HUES6 (cell line): ENCODE measurements at regions not wholly inside any gene's neighbourhood (a gene's known extent, or its start where the extent isn't known, plus 50 kb on each side); places are given as distances from the start of the nearest gene placed in this dataset.

Experiments used
- H3K27ac ChIP-seq: 2 replicates; pipeline ENCODE4 v1.7.0; 2013; ENCODE audit warnings: low read depth, mild to moderate bottlenecking, low read length, inconsistent platforms
- H3K27me3 ChIP-seq: 2 replicates; pipeline ENCODE4 v1.6.1; 2013; ENCODE audit warnings: low read length; ENCODE audit not compliant: control insufficient read depth, insufficient read depth
- H3K36me3 ChIP-seq: 2 replicates; pipeline ENCODE4 v1.6.1; 2013; ENCODE audit warnings: low read length; ENCODE audit not compliant: control insufficient read depth, insufficient read depth
- H3K4me1 ChIP-seq: 2 replicates; pipeline ENCODE4 v1.6.1; 2013; ENCODE audit warnings: low read length; ENCODE audit not compliant: control insufficient read depth, insufficient read depth
- H3K4me3 ChIP-seq: 2 replicates; pipeline ENCODE4 v1.5.1; 2013; ENCODE audit warnings: low read depth, low read length
- H3K9ac ChIP-seq: one replicate; pipeline ENCODE4 v1.6.1; 2013; ENCODE audit warnings: mild to moderate bottlenecking, low read length
- H3K9me3 ChIP-seq: 2 replicates; pipeline ENCODE4 v1.6.1; 2013; ENCODE audit warnings: low read depth, low read length; ENCODE audit not compliant: control insufficient read depth, insufficient read depth

DNA sequence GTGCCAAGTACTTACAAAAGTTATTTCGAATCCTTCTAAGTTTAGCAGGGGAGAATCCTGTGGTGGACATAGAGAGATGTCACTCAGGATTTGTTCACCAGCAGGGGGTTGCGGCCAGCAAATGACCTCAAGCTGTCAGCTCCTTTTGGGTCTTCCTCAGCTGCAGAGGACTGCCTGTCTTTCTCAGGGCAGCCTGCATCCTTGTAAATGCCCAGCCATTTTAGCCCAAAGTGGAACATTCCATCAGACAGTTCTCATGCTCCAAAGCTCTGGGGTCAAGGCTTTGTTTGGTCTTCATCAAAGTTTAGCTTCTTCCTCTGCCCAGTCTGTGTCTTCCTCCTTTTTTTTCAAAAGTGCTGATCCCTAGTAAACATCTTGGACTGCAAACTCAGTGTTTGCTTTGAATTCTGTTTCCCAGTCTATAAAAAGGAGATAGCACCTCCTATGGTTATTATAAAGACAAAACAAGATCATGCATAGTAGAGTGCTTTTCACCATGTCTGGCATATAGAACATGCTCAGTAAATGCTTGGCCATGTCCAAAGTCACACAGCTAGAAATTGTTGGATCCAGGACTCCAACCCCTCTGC lies 156.4 kb upstream of the GATB start:
- H3K27me3 ChIP-seq = no peaks in the 10 kb centered on the region
- H3K27ac ChIP-seq = no peak overlapping the region
- no peak overlapping the region for H3K4me3 ChIP-seq
- H3K36me3 ChIP-seq = no peaks in the 10 kb centered on the region
- no peak overlapping the region for H3K9ac ChIP-seq
- peaks cover 4% of the 10 kb centered on the region for H3K4me1 ChIP-seq
- H3K9me3 ChIP-seq = no peaks in the 10 kb centered on the region

DNA sequence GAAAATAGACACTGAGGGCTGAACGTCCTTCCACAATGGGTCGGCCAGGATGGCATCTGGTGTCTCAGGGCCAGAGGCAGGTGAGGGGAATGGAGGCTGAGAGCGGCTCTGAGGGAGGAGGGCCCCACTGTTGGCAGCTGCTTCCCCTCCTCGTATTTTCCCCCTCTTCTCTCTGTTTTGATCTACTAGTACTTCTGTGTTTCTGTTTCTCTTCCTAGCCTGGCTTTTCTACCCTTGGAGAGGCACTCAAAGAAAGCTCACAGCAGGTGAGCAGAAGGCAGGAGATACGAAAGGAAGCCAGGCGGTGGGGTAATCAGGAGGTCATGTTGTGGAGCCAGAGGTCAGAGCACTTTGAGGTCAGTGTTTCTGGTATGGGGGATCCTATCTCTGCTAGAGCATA lies 151.8 kb upstream of the GATB start:
- no peaks in the 10 kb centered on the region for H3K36me3 ChIP-seq
- H3K4me3 ChIP-seq = no peak overlapping the region
- no peaks in the 10 kb centered on the region for H3K9me3 ChIP-seq
- H3K9ac ChIP-seq = no peak overlapping the region
- no peak overlapping the region for H3K27ac ChIP-seq
- peaks cover 12% of the 10 kb centered on the region for H3K4me1 ChIP-seq
- H3K27me3 ChIP-seq = no peaks in the 10 kb centered on the region

DNA sequence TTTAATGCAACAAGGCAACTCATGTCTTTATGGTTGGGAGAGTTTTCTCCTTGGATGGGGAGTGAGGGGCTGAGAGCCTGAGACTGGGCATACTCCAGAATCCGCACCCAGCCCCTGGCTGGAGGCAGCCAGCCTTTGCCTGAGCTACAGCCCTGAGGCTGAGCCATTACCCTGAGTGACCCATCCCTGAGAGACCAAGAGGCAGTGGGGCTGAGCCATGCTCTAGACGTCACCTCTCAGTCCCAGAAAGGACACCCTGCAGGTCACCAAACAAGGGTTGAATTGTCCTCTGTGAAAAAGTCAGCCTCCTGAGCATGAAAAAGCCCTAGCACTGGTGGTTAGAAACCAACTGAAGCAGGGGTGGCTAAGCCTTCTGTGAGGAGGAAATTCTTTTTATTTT lies 151.2 kb upstream of the GATB start:
- Histone ChIP-seq H3K27ac (no peak overlapping the region), H3K27me3 (no peaks in the 10 kb centered on the region), H3K4me1 (peaks cover 12% of the 10 kb centered on the region)

DNA sequence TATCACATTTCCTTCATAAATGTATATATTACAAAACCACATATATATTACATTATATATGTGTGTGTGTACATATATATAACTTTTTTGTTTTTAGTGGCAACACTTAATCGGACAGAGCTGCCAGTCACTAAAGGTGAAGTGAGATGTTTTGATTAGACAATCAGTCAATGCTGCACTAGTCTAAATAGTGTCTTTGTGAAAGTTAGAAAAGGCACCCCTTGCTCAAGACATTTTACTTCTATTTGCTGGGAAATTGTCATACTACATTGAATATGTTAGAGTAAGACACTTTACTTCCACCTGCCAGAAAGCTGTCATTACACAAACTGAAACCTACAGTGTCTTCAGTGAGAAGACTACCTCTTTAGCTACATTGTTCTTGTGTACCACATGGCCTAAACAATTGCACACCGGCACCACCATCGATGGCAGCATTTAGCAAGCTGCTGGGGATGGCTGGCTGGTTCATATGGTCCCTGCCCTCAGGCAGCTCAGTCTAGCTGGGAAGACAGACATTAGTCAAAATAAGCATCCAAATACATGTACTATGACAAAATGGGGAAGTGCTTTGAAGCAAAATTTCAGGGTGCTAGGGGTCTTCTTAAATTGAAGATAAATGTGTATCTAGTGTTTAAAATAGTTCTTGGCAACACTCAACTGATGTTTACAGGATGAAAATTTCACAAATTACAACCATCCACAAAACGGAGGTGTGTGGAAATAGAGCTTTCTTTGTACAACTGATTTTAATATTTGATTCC lies 148.1 kb upstream of the GATB start:
- H3K9ac ChIP-seq = no peak overlapping the region
- no peak overlapping the region for H3K27ac ChIP-seq
- H3K27me3 ChIP-seq = no peaks in the 10 kb centered on the region
- peaks cover 12% of the 10 kb centered on the region for H3K4me1 ChIP-seq
- H3K36me3 ChIP-seq = no peaks in the 10 kb centered on the region
- peaks cover 2% of the 10 kb centered on the region; the same call in 1 of the 2 replicates for H3K9me3 ChIP-seq
- H3K4me3 ChIP-seq = no peak overlapping the region

More for the DNA sequence above, 151.2 kb upstream of the GATB start:
- no peaks in the 10 kb centered on the region for H3K9me3 ChIP-seq
- H3K4me3 ChIP-seq = no peak overlapping the region
- H3K36me3 ChIP-seq = no peaks in the 10 kb centered on the region
- H3K9ac ChIP-seq = no peak overlapping the region

DNA sequence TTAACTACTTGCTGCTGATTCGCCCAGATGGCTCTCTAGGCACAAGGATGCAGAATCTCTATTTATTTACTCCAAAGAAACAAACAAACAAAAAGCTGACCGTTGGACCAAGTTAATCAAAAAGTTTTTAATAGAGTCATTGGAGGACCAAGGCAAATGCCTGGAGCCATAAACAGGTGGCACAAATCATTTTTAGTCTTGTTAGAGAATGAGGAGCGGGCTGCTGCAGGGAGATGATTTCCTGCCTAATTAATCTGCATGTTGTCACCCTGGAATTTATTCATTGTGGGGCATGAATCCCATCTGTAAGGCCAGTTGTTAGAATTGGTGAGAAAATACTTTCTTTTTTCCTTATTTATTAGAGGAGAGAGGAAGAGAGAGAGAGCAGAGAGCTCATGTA lies 147.4 kb upstream of the GATB start:
- Histone ChIP-seq H3K4me3 (no peak overlapping the region), H3K9ac (no peak overlapping the region), H3K36me3 (no peaks in the 10 kb centered on the region), H3K27me3 (no peaks in the 10 kb centered on the region), H3K4me1 (peaks cover 12% of the 10 kb centered on the region), H3K9me3 (peaks cover 2% of the 10 kb centered on the region; the same call in 1 of the 2 replicates), H3K27ac (no peak overlapping the region)

DNA sequence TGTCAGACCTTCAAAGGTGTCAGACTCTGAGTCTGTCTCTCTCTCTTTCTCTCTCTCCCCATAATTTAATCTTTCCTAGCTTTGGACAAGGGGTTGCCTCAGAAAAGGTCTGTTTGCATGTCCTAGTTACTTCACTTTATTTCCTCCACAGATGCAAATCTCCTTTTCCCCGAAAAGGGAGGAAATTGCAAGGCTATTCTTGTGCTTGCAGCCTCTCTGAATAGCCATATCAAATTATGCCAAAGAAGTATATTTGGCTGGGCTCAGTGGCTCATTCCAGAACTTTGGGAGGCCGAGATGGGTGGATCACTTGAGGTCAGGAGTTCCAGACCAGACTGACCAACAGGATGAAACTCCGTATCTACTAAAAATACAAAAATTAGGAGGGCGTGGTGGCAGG lies 145.6 kb upstream of the GATB start:
- peaks cover 2% of the 10 kb centered on the region; the same call in 1 of the 2 replicates for H3K9me3 ChIP-seq
- H3K4me1 ChIP-seq = no peaks in the 10 kb centered on the region
- no peak overlapping the region for H3K4me3 ChIP-seq
- H3K9ac ChIP-seq = no peak overlapping the region
- no peak overlapping the region for H3K27ac ChIP-seq
- no peaks in the 10 kb centered on the region for H3K36me3 ChIP-seq
- H3K27me3 ChIP-seq = no peaks in the 10 kb centered on the region

DNA sequence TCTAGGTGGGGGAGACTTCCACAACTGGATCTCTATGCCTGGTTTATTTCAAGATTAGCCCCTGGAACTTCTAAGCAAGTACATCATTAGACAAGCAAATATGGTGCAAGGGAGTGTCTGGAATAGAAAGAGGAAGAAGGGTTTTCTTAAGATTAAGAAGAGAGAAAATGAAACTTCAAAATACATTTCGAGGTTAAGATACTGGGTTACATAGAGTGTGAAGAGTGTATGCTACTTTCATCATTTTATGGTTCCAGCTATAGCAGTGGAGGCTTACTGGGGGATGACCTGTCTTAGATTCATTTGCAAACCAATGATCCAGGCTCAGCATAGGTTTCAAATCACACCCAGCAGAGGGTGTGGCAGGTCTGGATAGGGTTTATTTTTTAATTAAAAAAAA lies 144.4 kb upstream of the GATB start:
- Histone ChIP-seq H3K27me3 (no peaks in the 10 kb centered on the region), H3K9me3 (peaks cover 2% of the 10 kb centered on the region; the same call in 1 of the 2 replicates), H3K36me3 (no peaks in the 10 kb centered on the region), H3K9ac (no peak overlapping the region), H3K4me3 (no peak overlapping the region), H3K27ac (no peak overlapping the region), H3K4me1 (no peaks in the 10 kb centered on the region)

DNA sequence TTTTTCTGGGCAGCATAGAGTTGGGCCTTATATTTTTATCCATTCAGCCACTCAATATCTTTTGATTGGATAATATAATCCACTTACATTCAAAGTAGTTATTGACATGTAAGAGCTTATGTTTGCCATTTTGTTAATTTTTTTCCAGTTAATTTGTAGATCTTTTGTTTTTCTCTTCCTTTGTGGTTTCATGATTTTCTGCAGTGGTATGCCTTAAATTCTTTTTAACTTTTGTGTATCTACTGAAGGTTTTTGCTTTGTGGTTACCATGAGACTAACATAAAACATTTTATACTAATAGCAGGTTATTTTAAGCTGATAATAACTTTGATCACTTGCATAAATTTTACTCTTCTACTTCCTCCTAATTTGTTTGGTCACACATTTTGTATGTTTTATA lies 140.8 kb upstream of the GATB start:
- Histone ChIP-seq H3K9me3 (peaks cover 2% of the 10 kb centered on the region; the same call in 1 of the 2 replicates), H3K4me1 (no peaks in the 10 kb centered on the region), H3K36me3 (no peaks in the 10 kb centered on the region), H3K9ac (no peak overlapping the region), H3K27me3 (no peaks in the 10 kb centered on the region), H3K4me3 (no peak overlapping the region), H3K27ac (no peak overlapping the region)

DNA sequence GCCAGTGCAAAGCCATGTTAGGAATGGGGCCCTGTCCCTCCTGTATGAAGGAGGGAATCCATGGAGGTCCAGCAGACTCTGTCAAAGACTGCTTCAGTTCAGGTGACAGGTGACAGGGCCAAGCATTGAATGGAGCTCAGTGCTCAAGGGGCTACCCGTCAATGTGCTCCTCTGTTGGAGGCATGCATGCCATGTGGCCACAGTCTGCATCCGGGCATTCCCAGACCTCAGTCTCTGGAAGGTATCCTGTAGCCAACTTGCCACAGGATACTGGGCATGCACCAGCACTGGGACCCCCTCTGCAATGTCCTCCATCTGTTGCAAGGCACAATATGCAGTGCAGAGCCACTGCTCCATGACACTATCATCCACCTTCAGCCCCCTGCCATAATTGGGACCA lies 136.1 kb upstream of the GATB start:
- H3K27ac ChIP-seq = no peak overlapping the region
- H3K4me1 ChIP-seq = no peaks in the 10 kb centered on the region
- no peak overlapping the region for H3K9ac ChIP-seq
- H3K27me3 ChIP-seq = no peaks in the 10 kb centered on the region
- no peaks in the 10 kb centered on the region for H3K9me3 ChIP-seq
- no peaks in the 10 kb centered on the region for H3K36me3 ChIP-seq
- H3K4me3 ChIP-seq = no peak overlapping the region

DNA sequence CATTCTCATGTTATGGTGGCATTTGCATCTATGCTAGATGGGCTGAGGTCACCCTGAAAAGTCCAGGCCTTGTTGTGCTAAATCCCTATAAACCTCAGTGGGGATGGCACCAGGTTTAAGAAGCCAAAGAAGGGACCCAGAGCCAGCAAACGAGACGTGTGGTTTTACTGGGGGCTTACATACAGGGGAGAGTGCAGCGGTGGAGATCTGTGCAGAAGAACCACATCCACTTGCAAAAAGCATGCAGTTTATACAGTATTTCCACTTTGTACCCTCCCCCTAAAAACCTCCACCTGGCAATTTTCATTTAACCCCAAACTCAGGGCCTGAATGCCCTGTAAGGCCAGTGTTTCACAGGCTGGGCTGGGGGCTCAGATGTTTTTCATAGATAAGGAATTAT lies 134.9 kb upstream of the GATB start:
- Histone ChIP-seq H3K4me1 (no peaks in the 10 kb centered on the region), H3K36me3 (no peaks in the 10 kb centered on the region), H3K27me3 (no peaks in the 10 kb centered on the region), H3K4me3 (no peak overlapping the region), H3K27ac (no peak overlapping the region), H3K9ac (no peak overlapping the region), H3K9me3 (no peaks in the 10 kb centered on the region)

DNA sequence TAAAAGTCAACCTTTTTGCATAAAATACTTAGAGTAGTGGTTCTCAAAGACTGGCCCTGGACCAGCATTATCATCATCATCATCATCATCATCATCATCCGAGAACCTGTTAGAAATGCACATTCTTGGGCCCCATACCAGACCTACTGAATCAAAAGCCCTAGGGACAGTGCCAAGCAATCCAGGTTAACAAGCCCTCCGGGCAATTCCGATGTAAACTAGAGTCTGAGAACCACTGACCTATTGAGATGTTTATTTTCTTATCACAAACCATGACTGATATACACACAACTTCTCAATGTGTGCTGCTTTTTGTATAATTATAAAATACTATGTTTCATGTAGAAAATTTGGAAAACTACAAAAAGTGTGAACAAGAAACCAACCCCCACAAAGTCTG lies 133.4 kb upstream of the GATB start:
- no peak overlapping the region for H3K4me3 ChIP-seq
- no peaks in the 10 kb centered on the region for H3K36me3 ChIP-seq
- H3K9me3 ChIP-seq = no peaks in the 10 kb centered on the region
- no peak overlapping the region for H3K9ac ChIP-seq
- H3K27ac ChIP-seq = no peak overlapping the region
- H3K27me3 ChIP-seq = no peaks in the 10 kb centered on the region
- no peaks in the 10 kb centered on the region for H3K4me1 ChIP-seq
